ENCODE measurements at regions not wholly inside any gene's neighbourhood (a gene's known extent, or its start where the extent isn't known, plus 50 kb on each side); places are given as distances from the start of the nearest gene placed in this dataset.

DNA sequence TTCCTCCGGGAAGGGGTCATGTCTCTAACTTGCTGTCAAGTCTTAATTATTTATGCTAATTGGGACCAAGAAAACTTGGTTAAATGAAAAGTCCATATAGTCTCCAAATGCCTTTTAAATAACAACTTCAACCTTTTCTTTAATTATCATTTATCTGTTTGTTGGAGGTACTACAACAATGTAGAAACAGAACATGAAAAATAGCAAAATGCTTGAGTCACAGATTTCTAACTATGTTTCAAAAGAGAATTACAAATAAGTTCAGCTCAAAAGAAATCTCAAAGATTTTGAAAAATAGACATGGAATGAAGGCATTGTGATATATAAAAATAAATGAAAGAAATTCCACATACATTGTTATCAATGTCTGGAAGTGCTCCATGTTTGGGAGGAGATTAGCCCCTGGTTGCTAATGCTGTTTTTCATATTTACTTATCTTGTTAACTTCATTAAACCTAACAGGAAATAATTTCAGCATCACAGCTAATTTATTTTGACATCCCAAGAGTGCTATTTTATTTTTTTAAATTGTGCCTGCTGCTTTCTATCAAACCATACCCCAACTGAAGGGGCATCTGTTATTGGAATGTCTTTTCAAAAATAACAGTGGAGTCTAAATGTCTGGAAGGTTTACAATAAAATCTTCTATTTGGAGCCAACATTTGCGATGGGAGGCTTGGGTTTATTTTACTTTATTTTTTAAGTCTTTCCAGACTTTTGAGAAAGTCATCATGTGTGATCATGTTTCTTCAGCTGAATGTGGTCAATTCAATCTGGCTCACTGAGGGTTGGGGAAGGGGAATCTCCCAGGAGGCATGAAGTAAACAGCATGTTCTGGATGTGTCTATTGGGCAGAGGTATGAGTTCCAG lies 53.1 kb upstream of the ANKRD55 start:
- Histone ChIP-seq H3K27ac (ENCODE audit: low read length) (no peak overlapping the region), H3K4me3 (ENCODE audit: control insufficient read depth in 1 of 2, extremely low read depth in 1 of 2, low read length in 1 of 2) (no peak overlapping the region), H3K4me1 (ENCODE audit: control insufficient read depth in 1 of 2, extremely low read depth in 1 of 2, insufficient read depth in 2 of 2, low read length in 2 of 2) (peaks cover 0 to 4% of the 10 kb centered on the region in 2 experiments), H3K27me3 (replicated peaks in 1 of 2; ENCODE audit: control insufficient read depth in 2 of 2, extremely low read depth in 1 of 2, insufficient read depth in 2 of 2, low read length in 1 of 2) (no peaks in the 10 kb centered on the region), H3K36me3 (ENCODE audit: control insufficient read depth in 2 of 2, extremely low read depth in 1 of 2, insufficient read depth in 1 of 2, low read length in 1 of 2) (no peaks in the 10 kb centered on the region), H3K9me3 (no peaks in the 10 kb centered on the region)
- Mint-ChIP-seq H3K27me3 (no peaks in the 10 kb centered on the region), H3K27ac (no peak overlapping the region), H3K9me3 (no peaks in the 10 kb centered on the region), H3K4me1 (peaks cover 0 to 4% (median 0%) of the 10 kb centered on the region in 3 donors), H3K36me3 (no peaks in the 10 kb centered on the region), H3K4me3 (no peak overlapping the region)
- CTCF ChIA-PET: no interaction called here
- POLR2A ChIA-PET: no interaction called here
- no CpG with 5 or more reads among the region's 2 CpGs for WGBS (ENCODE audit: insufficient coverage)
- no peak for DNase-seq
- ATAC-seq (replicated peaks in 1 of 4): no peak

DNA sequence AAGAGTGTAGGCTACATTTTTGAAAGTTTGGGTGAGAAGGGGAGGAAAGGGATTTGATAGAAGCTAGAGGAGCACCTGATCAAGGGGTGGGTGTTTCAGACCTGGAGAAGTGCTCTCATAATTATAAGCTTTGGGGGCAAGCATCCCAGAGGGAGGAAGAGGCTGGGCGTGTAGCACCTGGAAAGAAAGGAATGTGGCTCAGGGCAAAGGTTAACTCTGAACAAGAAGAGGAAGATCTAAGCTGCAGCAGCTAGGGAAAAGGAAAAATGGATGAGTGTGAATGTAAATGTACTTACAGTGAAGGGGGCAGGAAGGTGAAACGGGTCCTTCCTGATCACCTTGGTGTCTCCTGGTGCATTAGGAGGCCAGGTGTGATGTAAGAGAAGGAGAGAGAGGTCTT lies 49.8 kb upstream of the ANKRD55 start:
- H3K9me3 ChIP-seq: no peaks in the 10 kb centered on the region
- H3K4me1 ChIP-seq (ENCODE audit: control insufficient read depth in 1 of 2, extremely low read depth in 1 of 2, insufficient read depth in 2 of 2, low read length in 2 of 2): no peaks in the 10 kb centered on the region
- CTCF ChIA-PET: no interaction called here
- no peak for DNase-seq
- POLR2A ChIA-PET: interaction anchor here in 1 of 2 donors (0.6 kb wide), 1 partner anchor 58 kb away, joined by 3 read pairs; no protein-coding TSS in a partner anchor
- Mint-ChIP-seq H3K4me3 (no peak overlapping the region), H3K27ac (no peak overlapping the region), H3K36me3 (no peaks in the 10 kb centered on the region), H3K4me1 (no peaks in the 10 kb centered on the region), H3K9me3 (no peaks in the 10 kb centered on the region), H3K27me3 (no peaks in the 10 kb centered on the region)
- no peak overlapping the region for H3K27ac ChIP-seq (ENCODE audit: low read length)
- 78% methylated on average over 2 of the region's 2 CpGs for WGBS (ENCODE audit: insufficient coverage)
- H3K4me3 ChIP-seq (ENCODE audit: control insufficient read depth in 1 of 2, extremely low read depth in 1 of 2, low read length in 1 of 2): no peak overlapping the region
- no peak for ATAC-seq (replicated peaks in 1 of 4)
- H3K27me3 ChIP-seq (replicated peaks in 1 of 2; ENCODE audit: control insufficient read depth in 2 of 2, extremely low read depth in 1 of 2, insufficient read depth in 2 of 2, low read length in 1 of 2): peaks cover 0 to 4% of the 10 kb centered on the region in 2 experiments
- no peaks in the 10 kb centered on the region for H3K36me3 ChIP-seq (ENCODE audit: control insufficient read depth in 2 of 2, extremely low read depth in 1 of 2, insufficient read depth in 1 of 2, low read length in 1 of 2)
